ENCODE measurements at regions not wholly inside any gene's neighbourhood (a gene's known extent, or its start where the extent isn't known, plus 50 kb on each side); places are given as distances from the start of the nearest gene placed in this dataset.

DNA sequence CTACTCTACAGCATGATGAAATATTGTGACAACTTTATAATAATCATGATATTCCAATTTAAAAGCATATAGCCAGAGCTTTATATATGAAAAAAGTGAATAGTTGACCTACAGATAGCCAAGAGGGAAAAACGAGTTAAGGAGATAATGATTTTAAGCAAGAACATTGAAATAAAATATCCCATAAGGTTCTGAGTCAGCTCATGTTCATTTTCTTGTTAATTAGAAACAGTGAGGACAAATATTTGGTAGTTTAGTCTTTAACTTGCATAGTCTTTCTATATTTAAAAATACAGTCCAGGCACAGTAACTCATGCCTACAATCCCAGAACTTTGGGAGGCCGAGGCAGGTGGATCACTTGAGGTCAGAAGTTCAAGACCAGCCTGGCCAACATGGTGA lies 55.8 kb upstream of the CDH6 start:
- no peak for DNase-seq

DNA sequence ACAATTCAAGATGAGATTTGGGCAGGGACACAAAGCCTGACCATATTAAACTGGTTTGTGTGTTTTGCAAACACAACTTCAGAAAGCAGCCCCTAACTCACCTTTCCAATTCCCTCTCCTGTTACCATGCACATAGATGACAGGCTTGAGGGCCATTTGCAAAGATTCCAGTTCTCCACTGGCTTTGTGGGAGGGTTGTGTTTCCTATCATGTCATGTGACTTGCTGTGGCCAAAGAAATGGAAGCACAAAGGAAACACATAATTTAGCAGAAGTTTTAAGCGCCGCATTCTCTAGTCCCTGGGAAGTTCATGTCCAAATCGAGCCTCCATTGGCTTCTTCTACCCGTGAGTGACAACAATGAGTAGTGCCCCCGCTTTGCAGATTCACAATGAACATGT lies 57.9 kb upstream of the CDH6 start:
- DNase-seq, result no peak

DNA sequence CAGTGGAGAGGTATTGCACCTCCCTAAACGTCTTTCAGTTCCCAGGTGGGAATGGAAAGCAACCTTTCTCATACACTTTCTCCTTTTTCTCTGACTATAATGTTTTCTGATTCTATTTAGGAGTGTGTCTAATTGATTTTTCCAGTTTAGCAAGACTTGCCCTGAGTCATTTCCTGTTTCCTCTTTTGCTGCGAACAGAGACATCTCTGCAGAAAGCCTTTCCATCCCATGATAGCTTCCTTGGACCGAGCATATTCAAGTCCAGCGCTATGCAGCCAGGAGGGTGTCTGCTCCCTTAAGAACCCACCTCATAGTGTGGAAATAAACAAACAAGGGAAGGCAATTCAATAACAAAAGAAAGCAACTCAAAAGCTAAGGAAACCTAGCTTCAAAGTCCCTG lies 60.0 kb upstream of the CDH6 start:
- DNase-seq, result peak; percentile 2 to 62 (median 52)

DNA sequence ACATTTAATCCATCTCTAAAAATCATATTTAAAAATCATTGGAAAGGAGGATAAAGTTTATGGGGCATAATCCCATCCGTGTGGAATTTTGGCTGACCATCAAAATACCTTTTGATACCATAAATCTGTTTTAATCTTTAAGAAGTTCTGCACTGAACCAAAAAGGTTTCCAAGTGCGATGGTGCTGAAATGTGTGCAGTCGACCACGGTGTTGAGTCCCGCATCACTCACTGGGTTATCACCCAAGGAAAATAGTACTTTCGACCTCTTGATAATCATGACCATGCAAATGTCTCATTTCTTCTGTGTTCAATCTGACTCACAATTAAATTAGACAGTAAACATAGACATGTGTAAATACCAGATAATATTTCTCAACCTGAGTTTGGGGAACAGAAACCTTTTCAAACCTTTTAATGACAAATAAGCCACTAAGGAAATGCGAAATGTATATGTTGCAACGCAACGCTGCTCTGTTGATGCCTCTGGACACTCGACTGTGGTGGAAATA lies 62.0 kb upstream of the CDH6 start:
- DNase-seq, result peak; percentile 3 to 42 (median 30)

DNA sequence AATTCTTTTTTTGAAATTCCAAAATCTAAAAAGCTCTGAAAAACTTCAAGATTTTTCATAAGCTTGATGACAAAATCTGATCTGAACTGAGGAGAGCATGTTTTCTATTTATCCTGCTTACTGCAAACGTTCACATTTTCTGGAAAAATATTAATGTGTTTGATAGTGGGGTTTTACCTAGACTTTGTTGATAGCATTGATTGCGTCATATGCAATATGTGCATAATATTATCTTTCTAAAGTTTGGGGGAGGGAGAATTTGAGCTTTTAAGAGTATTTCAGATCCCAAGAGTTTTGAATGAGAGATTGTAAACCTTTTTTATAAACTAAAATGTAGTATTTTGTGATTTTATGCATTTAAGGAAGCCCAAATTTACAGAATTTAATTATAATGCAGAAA lies 62.8 kb upstream of the CDH6 start:
- no peak for DNase-seq

DNA sequence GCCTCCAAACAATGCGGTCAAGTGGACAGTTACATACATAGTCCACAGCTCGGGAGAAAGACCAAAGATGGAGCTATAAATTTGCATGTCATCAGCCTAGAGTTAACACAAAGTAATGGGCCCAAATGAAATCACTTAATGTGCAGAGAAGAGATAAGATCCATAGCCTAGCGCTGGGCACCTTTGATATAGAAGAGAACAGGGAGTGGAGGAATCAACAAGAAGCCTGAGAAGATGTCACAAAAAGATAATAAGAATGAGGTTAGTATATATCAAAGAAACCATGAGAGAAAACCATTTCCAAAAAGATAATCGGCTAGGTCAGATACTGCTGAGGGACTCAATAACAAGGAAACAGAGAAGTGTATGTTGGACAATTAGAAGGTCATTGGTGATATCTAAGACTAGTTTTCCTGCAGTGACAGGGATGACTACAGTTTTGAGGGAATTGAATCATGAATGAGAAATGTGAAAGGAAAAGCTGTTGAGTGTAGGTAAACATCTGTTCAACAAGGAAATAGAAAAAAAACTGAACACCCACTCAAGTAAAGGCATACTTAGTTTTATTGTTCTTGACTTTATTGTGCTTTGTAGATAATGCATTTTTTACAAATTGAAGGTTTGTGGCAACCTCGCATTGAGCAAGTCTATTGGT lies 68.7 kb upstream of the CDH6 start:
- DNase-seq, result no peak

DNA sequence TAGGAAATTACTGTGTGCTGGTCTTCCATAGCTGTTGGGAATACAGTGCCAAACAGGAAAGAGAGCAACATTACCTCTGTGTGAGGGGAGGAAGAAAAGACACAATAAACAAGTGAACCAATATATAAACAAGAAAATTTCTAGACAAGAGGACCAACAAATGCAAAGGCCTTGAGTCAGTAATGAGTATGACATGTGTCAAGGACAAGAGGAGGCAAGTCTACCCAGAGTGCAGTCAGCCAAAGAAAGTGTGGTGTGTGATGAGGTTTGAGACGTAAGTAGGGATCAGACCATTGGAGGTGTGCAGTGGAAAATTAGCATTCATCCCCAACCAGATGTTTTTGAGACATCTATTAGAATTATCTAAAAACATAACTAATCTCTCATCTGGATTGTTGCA lies 69.5 kb upstream of the CDH6 start:
- DNase-seq, result no peak

DNA sequence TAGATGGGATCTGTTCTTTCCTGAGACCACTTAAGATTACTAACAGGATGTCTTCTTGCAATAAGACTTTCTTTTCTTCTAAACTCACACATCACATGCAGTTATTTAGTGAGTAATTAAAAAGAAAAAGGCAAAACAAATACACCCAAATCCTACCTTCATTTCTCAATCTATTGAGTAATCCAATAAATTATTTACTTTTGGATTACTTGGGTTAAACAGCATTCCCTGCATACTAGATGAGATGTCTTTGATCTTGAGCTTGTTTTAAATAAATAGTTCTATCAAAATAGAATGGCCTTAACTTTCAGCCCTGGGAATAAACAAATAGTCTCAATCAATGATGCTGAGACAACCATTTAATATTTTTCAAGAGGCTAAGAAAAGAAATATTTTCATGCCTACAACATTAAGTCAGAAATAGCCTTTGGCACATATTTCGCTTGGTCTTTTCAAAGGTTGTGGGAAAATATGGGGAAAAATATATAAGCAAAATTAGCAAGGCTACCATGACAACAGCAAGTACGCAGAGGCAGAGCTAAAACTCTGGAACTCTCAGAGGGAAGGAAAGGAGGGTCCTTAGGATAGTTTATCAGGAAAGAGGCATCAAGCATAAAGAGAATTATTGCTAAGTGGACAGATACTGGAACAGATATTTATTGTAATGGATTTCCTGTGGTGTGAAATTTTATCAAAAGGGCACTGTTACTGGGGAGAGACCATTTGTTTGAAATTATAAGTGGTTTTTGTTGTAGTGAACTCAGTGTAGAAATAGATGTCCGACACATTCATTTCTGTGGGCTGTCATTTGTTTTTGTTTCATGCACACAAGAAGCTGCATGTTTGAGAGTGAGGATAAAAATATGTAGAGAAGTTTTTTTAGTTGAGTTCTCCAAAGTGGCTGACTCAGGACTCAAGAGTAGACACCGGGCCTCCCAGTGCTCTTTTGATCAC lies 70.2 kb upstream of the CDH6 start:
- no peak for DNase-seq

DNA sequence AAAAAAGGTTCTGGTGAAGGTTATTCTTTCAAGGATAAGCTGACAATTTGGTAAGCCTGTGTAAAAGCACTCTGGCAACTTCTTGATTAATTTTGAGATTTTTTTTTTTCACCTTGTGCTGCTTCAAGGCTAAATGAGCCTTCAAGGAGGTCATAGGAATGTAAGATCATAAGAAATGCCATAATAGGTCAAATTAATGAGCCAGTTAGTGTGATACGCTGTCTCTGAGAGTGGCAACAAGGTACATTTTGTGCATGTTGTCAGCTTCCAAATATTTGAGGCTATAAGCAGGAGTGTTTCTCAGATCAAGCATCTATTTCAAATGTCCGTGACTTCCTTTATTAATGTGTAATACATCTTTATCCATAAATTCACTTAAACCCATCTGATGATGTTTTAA lies 72.3 kb upstream of the CDH6 start:
- no peak for DNase-seq

DNA sequence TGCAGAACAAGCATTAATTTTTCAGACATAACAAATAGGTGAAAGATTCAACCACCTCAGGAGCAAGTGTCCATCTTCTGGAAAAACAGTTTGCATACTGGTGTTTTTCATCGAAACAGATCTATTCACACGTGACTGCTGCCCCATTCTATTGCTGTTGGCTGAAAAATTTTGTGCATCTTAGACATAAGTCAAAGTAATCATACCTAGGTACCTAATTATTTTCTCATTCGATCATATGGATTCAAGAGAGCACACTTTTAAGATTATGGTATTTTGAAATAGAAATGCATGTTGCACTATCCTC lies 72.9 kb upstream of the CDH6 start:
- DNase-seq, result no peak

DNA sequence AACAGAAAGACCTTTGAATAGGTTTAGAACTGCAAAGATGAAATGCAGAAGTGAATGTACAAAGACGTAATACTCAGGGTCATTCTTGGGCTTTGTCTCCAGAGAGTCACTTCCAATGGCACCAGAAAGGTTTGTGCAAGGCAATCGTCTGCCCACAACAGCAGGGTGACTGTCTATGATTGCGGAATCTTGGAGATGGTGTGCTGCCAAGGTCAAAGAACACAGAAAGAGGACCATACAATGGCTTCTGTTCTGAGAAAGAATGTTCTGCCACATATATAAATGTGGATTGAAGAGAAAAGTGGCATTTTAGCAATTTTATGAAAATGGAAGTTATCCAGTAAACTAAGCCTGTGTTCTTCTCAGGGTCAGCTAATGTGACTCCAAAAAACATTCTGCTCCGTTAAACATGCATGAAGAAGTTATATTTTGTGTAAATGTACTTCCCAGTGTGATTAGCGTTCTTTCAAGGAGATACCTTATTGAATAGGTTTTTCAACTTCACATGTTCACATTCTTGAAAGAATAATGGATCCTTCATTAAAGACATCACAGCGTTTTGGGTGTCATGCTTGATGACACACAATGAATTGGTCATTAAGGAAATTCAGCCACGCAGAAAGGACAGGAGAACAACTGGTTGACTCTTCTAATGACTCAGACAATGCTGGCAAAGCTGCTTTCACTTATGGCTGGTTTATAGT lies 73.4 kb upstream of the CDH6 start:
- peak in 3 of 4 experiments; percentile 30 to 49 (median 32) for DNase-seq

DNA sequence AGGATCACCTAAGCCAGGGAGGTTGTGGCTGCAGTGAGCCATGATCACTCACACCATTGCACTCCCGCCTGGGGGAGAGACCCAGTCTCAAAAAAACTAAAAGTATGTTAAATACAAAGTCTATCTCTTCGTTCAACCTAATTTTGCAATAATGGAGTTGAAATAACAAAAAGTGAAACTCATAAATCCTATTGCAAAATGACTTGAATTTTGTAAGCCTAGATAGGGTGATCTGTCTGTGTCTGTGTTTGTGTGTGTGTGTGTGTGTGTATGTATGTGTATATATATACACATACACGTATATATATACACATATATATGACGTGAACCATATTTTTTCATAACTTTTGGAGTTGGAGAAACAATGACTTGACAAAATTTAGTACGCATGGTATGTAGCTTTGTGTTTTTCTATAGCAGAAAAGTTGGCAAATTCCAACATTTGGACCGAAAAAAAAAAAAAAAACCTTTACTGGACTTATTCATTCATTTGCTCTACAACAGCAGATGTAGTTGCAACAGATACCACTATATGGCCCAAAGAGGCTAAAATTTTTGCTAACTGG lies 76.9 kb upstream of the CDH6 start:
- peak in 1 of 4 experiments; percentile 4 for DNase-seq

DNA sequence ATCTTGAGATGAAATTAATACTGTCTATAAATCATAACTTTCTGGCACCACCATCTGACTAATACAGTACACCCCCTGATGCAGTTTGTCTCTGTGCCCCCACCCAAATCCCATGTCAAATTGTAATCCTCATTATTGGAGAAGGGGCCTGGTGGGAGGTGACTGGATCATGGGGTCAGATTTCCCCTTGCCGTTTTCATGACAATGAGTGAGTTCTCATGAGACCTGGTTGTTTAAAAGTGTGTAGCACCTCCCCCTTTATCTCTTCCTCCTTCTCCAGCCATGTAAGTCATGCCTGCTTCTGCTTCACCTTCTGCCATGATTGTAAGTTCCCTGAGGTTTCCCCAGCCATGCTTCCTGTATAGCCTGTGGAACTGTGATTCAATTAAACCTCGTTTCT lies 78.7 kb upstream of the CDH6 start:
- DNase-seq, result no peak

DNA sequence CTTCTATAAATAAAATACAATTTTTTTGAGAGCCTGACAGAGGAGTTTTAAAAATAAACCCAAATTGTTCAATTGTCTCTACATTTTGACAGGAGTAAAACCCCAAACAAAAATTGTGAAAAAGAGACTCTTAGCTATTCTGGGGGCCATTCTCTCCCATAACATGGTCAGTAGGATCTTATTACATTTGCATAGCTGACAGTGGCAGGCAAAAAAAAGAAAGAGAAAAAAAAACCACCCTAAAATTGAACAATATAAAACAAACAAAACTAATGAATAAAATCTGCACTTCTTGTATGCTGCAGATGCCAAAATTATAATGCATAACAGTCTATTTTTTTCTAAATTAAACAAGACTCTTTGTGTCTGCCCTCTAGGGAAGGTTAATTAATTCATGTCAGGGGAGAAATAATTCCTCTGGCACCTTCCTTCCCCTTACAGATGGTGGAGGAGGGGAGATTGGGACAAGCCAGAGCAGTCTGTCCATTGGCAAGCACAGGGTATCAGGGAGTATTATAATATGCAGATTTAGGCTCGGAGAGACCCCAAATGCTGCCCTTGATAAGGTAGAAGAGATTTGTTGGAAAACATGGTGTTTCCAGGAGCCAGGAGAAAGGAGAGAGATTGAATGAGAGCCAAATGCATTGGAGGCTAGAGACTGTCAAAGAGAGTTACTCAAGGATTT lies 79.7 kb upstream of the CDH6 start:
- no peak for DNase-seq

DNA sequence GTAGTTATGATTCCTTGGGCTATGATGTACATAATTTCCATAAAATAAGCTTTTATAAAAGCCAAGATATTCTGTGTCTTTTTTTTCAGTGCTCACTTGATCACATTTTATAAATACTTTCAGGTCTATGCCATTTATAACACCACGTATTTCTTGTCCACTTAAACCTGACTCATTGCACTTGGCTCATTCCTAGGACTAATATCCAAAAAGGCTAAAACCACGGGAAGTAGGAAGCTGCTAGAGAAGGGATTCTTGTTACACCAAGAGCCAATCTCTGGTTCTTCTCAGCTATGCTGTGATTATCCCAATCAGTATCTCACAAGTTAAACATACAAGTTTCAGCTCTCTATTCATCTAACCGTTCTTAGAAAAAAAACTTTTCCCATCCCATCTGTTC lies 80.4 kb upstream of the CDH6 start:
- no peak for DNase-seq

DNA sequence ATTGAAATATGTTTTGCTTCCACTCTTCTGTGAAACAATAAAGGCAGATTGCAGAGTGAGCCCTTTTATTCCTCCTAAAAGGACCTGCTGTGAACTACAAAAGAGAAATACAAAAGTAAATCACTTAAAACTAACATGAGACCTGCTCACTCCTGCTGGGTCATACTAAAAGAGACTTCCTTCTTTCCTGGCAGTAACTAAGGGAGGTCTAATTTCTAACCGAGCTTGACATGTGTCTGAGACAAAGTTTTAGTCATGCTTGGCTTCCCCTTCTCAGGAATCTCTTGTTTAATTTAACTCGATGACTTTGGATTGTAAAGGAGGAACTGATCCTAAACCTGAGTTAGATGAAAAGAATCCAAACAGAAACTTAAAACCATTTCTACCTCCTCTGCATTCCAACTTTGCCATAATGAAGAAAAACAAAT lies 86.4 kb upstream of the CDH6 start:
- peak in 1 of 4 experiments; percentile 5 for DNase-seq

DNA sequence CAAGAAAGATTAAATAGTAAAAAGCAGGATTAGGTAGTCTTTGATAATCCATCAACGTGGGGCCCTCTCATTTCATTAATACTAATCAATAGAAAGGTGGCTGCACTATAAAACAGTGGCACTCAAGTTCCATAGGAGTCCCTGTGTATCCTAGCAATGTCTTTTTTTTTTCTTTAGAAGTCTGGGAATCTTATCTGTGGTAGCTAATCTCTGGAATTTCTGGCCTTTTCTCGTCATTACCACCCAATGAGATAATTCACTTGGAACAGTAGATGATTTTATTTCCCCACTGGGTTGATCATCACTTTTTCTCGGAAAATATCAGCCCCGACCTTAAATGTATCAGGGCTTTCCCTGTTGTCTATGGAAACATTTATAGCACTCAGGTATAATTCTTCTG lies 86.8 kb upstream of the CDH6 start:
- no peak for DNase-seq

DNA sequence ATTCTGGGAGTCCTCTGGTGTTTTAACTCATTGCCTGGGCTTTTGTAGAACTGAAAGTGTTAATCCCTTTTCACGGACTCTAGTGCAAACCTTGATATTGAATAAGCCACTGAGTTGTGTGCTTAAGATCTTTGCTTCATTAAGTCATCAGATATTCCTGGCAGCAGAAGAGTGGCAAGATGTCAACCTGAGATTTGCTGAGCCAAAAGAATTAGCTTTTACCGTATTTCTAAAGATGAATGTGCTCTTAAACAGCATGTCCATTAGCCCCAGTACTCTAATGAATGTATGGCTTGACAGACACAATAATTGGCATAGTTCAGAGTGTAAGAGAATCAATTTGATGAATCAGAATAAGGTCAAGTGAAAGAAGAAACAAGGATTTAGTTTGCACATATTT lies 87.2 kb upstream of the CDH6 start:
- DNase-seq, result no peak

DNA sequence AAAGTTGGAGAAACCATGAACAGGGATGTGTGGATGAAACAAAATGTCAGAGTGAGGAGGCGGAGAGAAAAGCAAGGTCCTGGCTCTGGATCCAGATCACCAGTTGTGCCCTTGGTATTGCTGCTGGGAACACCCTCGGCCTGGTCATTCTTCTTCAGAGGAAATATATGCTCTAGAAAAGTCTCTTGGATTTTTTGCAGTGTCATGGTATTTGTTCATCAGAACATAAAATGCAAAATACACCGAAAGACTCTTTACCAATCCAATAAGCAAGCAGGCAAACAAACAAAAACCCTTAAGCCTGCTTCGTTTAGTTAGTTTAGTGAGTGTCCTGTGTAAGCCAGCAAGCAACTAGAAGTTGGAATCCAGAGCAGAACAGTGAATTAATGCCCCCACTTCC lies 88.7 kb upstream of the CDH6 start:
- DNase-seq, result no peak

DNA sequence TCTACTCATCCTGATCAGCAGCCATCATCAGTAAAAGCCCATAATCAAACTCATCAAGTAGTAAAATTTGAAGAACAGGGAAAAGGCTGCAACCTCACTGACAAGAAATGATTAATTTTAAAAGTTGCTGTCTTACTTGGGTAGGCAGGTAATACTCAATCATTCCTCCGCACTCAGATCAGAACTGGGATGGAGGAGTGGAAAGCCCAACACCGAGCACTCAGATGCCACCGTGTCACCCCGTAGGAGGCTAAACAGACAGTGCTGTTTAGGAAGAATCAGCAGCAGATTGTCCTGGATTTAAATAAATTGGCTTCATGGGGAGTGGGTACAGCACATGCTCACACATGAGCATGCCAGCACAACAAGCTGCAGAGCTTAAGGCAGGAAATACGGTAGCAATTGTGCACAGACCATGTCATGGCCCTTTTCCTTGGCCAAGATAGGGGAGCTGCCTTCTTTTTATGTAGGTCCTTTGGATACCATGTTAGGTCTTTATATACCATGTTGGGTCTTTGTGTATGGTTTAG lies 92.6 kb upstream of the CDH6 start:
- DNase-seq, result no peak

DNA sequence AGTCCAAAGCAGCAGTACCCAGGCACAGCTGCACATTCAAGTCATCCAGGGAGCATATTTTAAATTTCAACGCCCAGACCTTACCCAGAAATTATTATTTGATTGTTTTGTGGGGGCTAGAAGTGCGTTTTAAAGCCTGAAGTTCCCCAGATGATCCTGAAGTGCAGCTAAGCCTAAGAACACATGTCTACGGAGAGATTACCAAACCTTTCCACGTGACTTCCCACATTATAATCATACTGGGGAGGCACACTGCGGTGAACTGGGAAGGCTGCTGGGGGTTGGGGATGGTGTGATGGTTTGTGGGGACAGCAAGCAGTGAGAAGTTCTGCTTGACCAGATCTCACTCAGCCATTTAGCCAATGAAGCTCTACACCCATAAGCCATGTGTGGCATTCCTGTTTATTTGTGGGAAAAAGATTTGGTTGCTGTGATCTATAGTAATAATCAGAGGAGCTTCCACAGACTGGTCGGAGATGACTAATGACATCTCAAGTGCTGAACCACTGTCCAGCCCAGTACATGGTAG lies 93.4 kb upstream of the CDH6 start:
- no peak for DNase-seq

DNA sequence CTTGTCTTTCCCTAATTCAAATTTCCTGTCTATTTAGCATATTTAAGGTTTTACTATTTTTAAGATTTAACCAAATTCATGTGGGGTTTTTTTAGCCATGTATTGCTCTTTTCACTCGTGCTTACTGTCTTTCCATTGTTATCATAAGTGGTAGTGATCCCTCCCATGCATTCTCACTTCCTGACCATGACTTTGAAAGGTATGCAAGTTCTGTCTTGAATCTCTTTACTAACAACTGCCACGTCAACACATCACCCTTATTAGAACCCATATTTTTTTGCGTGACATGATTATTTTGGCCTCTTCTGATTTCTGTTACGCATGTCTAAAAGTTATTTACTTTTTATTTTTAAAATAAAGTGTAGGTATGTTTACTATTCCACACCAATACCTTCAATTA lies 94.7 kb upstream of the CDH6 start:
- no peak for DNase-seq
